ENCODE measurements at regions not wholly inside any gene's neighbourhood (a gene's known extent, or its start where the extent isn't known, plus 50 kb on each side); places are given as distances from the start of the nearest gene placed in this dataset.

DNA sequence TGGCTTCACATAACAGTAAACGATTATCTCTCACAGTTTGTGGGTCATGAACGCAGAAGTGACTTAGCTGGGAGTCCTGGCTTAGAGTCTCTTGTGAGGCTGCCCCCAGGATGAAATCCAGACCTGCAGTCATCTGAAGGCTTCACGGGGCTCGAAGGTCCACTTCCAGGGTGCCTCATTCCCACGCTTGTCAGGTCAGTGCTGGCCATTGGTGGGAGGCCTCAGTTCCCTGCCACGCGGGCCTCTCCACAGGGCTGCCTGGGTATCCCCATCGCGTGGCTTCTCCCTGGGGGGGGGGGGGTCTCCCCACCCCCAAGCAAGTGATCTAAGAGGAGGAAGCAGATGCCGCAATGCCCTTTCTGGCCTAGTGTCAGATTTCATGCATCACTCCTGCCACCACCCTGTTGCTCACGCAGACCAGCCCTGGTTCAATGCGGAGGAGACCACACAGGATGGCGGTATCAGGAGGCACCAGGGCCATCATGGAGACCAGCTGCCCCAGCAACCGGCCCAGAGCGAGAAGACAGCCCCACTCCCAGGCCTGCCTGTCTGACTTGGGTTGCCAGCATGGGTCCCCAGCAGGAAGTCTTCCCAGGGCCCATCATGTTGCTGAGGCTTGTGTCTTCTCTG, 77.3 kb upstream of the CDH5 start:
- DNase-seq (ENCODE audit: low spot score) = no peak

DNA sequence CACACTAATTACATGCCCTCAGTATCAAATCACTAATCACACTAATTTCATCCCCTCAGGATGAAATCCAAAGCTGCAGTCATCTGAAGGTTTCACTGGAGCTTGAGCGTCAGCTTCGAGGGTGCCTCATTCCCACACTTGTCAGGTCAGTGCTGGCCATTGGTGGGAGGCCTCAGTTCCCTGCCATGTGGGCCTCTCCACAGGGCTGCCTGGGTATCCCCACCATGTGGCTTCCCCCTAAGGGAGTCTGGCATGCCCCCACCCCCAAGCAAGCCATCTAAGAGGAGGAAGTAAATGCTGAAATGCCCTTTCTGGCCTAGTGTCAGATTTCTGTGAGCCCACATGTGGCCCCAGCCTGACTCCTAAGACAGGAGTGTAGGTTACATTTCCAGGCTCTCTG, 78.6 kb upstream of the CDH5 start:
- no peak for DNase-seq (ENCODE audit: low spot score)

DNA sequence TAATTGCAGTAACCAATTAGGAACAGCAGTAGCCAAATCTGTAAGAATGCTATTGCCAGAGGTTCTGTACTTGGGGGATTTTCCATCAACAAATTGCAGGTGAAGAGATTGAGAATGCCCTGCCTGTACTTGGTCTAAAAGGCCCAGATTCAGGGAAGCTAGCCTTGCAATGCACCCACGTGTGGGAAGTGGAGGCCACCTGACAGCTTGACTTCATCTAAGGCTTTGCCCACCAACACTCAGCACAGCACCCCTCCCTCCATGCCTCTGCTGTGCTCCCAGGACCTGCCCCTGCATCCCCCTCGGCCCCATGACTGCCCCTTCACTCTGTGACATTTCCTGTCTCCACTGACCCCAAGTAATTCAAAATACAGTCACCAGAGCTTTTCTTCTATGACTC, 79.1 kb upstream of the CDH5 start:
- DNase-seq (ENCODE audit: low spot score) = no peak

DNA sequence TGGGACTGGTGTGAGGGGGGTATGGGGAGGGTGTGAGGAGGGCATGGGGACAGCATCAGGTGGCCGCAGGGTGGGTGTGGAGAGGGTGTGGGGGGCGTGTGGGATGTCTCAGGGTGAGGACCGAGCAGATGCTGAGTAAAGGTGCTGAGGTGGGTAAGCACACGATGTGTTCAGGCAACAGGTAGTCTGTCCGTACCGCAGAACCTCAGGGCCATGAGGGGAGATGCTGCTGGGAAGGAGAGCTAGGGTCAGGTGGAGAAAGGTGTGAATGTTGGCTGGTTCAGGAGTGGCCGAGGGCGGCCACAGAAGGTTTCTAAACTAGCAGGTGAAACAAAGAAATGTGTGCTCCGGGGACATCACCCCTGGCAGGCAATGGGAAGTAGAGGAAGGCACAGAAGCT, 80.0 kb upstream of the CDH5 start:
- DNase-seq (ENCODE audit: low spot score) = no peak

DNA sequence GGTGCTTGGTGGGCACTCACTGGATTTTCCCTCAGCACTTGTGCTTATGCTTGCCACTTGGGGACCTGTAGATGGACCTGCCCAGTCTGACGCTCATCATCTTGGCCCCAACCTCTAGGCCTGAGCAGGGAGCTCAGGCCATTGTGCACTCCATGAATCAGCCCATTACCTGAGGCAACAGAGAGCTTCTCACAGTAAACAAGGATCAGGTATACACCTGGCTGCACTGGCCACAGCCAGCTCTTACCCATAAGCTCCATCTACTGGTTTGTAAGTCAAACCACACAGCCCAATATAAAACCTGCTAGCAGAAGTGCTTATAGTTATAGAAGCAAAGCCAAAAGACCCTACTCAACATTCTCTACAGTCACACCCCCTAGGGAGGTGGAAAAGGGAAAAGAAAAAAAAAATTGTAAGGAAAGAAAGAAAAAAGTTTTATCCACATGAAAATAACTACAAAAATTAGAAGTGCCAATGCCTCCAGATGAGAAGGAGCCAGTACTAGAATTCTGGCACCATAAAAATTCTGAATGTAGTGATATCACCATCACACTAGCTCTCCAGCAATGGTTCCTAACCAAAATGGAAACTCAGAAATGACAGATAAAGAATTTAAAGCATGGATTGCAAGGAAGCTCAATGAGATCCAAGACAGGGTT, 87.8 kb upstream of the CDH5 start:
- no peak for DNase-seq (ENCODE audit: low spot score)

DNA sequence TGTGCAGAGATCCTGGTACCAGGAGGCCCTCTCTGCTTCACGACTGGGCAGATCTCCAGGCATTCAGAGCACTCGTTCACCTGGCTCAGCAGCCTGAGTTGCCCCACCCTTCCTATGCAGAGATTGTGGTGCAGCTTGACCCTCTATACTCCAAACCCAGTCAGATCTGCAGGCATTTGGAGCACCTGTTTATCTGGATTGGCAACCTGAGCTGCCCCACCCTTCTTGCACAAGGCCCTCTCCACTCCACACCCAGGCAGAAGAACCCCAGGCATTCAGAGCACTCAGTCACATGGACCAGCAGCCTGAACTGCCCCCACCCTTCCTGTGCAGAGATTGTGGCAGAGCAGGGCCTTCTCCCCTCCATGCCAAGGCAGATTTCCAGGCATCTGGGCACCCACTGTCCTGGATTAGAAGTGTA, 88.4 kb upstream of the CDH5 start:
- no peak for DNase-seq (ENCODE audit: low spot score)

DNA sequence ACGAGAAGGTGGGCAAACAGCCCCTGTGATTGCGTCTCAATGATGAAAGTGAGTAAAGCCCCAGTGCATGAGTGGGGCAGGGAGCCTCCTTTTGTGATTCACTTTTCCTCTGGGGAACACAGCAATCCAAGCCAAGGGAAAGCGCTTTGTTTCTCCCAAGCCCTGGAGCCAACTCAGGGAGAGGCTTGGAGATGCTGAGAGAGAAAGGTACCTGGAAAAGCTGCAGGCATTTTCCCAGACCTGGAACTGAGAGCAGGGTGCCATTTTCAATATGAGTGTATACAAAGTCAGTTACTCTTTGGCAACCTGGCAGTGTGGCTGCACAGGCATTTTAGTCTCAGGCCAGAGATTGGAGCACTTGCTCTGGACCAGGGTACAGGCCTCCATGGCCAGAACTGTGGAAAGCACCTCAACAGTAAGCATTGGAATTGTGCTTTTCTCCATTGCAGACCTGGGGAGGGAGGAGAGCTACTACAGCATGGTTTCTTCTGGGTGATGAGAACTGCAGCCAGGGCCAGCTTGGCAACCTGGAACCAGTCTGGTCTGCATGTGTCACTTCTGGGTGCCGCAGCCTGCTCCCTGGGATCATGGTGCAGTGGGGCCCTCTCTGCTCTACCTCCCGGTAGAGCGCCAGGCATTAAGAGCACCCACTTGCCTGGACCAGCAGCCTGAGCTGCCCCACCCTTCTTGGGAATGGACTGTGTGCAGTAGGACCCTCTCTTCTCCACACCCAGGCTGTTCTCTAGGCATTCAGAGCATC, 89.0 kb upstream of the CDH5 start:
- DNase-seq (ENCODE audit: low spot score) = no peak

DNA sequence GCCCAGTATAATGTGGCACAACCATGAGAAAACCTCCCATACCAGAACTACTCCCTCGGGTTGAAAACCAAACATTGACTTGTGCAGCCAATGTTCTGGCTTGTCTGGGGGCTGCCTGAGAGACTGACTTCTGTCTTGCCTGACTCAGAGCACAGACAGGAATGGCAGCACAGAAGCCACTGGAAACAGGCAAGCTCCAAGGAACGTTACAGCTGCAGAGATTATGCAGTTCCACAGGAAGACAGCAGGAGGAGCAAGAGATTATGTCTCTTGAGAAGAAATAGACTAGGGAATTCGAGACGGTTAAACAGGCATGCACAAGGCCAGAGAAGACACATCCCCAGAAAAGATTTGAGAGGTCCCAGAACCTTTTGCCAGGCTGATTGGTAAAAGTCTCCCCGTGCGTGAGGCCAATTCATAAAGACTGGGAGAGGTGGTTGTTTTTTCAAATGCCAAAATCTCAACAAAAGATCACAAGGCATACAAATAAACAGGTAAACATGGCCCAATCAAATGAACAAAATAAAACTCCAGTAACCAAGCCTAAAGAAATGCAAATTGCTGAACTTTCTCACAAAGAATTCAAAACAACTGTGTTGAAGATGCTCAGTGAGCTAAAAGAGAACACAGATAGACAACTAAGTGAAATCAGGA, 90.6 kb upstream of the CDH5 start:
- no peak for DNase-seq (ENCODE audit: low spot score)

DNA sequence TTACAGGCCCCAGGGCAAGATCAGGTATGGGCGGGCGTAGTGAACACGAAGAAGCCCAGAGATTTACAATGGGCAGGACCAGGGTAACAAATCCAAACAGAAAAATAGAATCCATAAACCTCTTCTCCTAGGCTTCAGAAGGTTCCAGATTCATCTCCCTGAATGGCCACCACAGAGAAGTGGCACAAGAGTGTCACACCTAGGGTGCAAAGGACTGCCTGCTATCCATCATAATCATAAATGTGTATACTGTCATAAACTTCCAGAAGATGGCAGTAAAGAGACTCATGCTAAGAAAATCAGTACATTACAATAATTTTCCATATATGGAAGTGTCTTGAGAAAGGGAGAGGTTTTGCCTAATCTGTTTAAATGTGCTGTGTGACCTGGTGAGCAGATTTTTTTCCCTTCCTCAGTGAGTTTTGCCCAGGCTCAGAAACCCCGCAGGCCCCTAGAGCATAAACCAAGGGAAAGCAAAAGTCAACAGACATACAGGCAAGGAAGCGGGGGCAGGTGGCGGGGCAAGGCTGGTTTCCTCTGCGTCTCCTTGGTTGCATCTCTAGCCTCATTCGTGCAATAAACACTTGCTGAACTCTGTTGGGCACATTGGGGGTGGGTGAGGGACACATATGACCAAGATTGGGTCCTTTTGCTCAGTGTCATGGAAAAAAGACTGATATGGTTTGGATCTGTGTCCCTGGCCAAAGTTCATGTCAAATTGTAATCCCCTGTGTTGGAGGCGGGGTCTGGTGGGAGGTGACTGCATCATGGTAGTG, 92.0 kb upstream of the CDH5 start:
- DNase-seq (ENCODE audit: low spot score) = no peak

DNA sequence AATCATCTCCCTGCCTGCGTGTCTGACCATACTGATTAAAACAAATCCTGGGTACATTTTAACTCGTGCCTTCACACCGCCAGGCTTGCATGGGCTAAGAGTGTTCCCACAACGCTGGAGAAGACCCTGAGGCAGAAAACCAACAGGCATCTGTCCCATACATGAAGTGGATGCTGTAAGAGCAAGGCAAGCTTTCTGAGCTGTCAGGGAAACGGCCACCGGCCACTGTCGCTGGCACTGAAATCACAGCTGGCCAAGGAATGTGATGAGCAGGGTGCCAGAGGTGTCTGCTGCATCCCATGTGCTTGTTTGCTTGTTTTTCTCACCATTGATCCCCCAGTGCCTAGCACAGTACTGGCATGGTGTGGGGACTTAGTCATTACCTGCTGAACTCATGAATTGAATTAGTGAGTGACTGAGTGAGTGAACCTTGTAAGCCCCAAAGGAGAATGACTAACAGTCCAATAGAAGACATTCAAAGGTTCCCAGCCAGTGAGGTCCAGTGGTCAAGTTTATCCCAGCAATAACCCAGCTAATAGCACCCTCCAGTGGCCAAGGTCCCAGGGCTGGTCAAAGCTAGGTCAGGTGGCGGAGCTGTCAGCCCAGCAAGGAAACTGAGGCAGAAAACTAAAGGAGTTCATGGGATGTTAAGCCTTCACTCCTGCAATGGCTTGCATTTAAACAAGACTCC, 92.7 kb upstream of the CDH5 start:
- no peak for DNase-seq (ENCODE audit: low spot score)

DNA sequence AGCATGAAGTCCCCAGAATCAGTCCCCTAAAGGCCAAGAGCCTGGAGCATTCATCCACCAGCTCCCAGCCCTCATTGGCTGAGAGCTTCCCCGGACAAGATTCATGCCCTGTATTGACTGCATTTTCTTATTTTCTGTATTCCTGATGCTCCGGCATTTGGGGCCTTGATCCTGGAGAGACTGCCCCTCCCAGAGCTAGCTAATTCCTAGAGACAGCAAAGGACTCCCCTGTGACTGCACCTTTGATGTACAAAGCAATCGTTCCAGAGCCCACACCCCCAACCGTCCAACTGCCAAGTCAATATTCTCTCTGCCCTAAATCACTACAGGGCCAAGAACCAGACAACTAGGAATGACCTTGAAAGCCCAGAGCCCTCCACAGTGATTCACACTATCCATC, 93.4 kb upstream of the CDH5 start:
- no peak for DNase-seq (ENCODE audit: low spot score)

DNA sequence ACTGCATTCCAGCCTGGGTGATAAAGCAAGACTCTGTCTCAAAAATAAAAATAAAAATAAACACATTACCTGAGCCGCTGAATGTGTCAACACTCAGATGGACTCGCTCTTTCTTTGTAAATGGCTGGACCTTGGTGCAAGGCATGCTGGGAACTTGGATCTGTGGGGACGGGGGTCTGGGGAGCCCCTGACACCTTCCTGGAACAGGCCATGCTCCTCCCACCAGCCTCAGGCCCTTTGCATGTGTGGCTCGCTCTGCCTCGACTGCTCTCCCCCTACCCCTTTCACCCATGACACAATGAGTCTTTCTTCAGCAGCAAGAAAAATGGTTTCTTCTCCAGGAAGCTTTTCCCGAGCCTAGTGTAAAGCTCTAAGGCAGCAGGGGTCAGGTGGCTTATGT, 94.0 kb upstream of the CDH5 start:
- no peak for DNase-seq (ENCODE audit: low spot score)

DNA sequence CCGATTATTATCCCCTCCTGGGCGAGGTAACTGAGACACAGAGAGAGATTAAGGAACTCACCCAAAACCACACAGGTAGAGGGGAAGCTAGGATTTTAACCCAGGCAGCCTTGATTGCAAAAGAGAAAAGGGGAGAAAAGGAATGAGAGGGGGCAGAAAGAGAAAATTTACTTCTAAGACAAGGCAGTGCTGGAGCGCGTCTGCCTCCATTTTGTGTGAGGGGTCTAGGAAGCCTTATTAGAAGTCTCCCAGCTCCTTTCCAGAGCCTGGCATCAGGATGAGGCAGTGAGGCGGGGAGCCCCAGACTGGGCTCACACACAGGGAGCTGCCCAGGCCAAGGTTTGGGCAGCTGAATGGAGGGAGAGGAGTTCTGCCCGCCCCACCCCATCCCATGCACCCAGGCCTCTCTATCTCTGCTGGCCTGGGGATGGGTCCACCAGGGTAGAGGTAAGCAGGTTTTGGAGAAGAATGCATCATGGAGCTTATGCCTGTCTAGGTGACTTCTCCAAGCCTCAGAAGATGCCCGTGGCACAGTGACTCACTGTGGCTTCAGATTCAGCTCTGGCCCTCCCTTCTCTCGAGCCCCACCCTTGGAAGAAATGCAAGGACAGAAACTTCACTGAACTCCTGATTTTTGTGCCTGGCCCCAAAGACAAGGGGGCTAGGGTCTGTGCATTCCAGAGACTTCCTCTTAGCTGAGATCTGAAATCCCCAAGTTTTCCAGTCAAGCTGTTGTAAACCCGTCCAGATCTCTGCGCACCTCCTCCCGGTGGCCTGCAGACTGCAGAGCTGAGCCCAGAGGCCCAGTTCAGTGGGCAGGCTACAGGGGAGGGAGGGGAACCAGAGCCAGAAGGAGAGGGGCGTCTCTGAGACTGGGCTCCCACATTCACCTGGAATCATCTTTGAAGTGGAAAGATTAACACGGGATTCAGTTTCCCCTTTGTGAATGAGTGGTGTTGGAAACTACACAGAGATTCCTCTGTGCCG, 95.1 kb upstream of the CDH5 start:
- DNase-seq (ENCODE audit: low spot score) = no peak

DNA sequence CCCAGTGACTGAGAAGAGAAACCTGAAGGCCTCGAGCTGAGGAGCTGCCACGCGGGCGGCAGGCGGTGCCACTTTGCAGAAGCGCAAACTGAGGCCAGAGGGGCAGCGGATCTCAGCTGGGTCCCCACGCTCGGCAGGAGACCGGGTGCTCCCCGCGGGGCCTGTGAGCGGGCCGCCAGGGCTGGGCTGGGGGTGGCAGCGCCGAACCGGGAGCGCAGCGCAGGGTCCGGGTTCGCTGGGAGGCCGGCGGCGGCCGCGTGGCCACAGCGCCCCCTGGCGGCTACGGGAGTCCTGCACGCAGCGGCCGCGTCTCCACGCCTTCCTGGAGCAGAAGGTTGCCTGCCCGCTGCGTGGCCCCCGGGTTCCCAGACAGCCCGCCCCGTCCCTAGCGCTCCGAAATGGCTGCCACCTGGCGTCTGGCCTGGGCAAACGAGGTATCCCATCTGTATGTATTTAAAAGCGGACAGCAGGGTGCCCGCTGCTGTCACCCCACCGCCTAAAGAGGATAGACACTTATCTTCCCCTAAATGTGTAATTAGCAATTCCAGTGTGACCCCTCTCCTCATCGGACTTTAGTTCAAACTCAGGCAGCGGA, 96.1 kb upstream of the CDH5 start:
- DNase-seq (ENCODE audit: low spot score) = peak; percentile 16

DNA sequence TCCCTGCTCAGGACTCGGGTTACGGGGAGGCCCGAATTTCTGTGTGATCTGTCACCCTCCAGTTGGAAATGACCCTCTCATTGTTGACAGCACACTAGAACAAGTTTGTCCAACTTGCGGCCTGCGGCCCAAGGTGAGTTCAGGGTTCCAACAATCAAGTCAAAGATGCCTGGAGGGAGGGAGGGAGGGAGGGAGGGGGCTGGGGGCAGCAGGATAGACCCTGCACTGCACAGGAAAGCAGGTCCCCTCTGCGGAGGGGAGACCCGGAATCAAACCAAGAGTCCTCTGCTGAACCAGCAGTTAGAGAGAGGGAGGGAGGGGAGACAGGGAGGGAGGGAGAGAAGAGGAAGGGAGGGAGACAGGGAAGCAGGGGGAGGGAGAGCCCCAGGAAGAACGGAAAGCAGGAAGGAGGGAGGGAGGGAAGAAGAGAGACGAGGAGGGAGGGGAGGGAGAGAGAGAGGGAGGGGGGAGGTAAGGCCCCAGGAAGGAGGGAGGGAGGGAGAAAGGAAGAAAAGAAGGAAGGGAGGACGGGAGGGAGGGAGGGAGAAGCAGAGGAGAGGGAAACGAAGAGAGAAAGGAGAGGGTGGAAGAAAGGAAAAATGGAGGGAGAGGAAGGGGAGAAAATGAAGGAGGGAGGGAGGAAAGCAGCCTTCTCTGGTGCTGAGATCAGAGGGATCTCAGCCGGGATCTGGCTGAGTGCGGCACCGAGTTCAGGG, 96.7 kb upstream of the CDH5 start:
- no peak for DNase-seq (ENCODE audit: low spot score)

DNA sequence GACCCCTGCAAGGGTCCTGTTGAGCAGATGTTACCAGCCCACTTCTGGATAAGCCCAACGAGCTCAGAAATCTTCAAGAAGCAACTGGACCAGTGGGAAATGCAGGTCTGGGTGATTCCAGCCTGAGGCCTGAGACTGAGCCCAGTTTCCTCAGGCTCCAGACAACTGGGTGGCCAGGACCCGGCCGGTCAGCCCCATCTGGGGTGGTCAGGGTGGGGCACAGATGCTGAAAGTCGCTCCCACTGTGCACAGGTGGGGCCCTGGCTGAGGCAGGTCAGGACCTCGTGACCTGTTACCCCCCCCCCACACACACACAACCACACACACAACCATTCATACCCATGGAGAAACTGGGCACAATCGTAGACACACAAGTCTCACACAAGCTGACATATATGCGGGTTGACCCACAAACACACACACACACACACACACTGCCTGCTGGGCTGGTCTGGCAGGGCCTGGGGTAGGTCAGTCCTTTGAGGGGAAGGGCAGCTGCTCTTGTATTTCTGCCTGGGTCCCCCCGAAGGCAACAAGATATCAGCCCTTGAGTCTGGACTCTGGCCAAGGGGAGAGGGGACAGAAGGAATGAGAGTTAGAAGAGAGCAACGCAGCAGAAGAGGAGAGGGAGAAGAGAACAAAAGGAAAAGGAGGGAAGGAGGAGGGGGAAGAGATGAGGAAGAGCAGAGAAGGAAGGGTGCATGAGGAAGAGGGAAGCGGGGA, 99.0 kb upstream of the CDH5 start:
- no peak for DNase-seq (ENCODE audit: low spot score)

DNA sequence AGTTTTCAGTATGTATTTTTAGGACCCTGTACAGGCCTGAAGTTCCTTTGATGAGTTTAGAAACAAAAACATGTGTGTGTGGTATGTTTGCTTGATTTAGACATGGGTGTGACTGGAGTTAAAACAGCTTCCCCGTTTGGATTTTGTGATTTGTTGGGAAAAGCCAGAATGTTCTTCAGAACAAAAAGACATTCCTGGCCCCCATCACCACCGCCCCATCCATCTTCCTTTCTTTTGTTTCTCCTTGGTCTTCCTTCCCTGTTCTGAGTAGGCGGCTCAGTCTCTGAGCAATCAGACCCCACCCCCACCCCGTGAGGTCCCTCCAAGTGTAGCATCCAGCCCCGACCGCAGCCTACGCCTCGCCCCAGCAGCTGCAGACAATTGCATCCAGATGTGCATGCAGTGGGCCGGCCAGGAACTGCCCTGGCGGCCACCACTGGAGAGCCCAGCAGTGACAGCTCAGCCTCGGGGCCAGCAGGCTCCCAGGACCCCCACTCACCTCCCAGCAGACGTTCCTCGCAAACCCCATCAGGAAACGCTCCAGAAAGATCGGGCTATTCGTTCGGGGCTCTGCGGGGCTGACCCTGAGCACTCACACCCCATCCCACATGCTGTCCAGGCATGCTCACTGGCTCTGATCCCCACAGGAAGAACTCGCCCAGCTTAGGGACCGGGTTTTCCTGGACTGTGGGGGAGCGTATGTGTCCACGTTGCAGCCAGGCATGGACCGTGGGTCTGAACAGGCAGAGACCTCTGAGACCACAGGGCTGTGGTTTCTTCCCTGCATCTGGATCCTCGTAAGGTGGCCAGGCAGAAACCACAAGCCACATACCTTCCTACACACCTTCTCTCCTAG, 99.8 kb upstream of the CDH5 start:
- DNase-seq (ENCODE audit: low spot score) = no peak
